SK-N-SH (cell line): ENCODE measurements at regions not wholly inside any gene's neighbourhood (a gene's known extent, or its start where the extent isn't known, plus 50 kb on each side); places are given as distances from the start of the nearest gene placed in this dataset.

Experiments
- CTCF ChIA-PET: fragments of 300-600, 350-600 bp; formaldehyde crosslinking; extraction: SDS; loops from one replicate; lab custom pipeline; 2021; lab: Yijun Ruan, JAX
- POLR2A ChIA-PET: fragments of 350-600 bp; sonication (Branson Sonifier 250); formaldehyde crosslinking; extraction: SDS; loops from one replicate; lab custom pipeline; 2020; ENCODE audit warnings: antibody characterized with exemption, inconsistent platforms; lab: Yijun Ruan, JAX
- DNase-seq: peaks from one replicate; pipeline ENCODE4 v3.0.0; 2012
- H2AFZ ChIP-seq: fragments of 200-600 bp; sonication (generic); 2 replicates; pipeline ENCODE4 v1.8.1; 2016; ENCODE audit warnings: antibody characterized with exemption, mild to moderate bottlenecking, low read depth
- H3F3A ChIP-seq: fragments of 200-600 bp; sonication (generic); replicated peaks from 2 replicates; pipeline ENCODE3; 2016; ENCODE audit warnings: antibody characterized with exemption, mild to moderate bottlenecking; ENCODE audit not compliant: insufficient read depth
- H3K27ac ChIP-seq, 2 experiments: fragments of 200-500 bp in 1 of 2; fragments of 200-600 bp in 1 of 2; sonication (Bioruptor generic) in 1 of 2; sonication (generic), shearing (Covaris generic) in 1 of 2; 2 replicates each; pipeline versions ENCODE4 v1.5.1 to v1.6.1; 2014 to 2016; ENCODE audit warnings: low read depth in 2 of 2, inconsistent platforms in 1 of 2, low read length in 1 of 2, mild to moderate bottlenecking in 1 of 2, mixed read lengths in 1 of 2
- H3K27me3 ChIP-seq: fragments of 200-600 bp; sonication (generic), shearing (Covaris generic); 2 replicates; pipeline ENCODE4 v1.6.1; 2016; ENCODE audit warnings: mixed run types; ENCODE audit not compliant: insufficient read depth
- H3K36me3 ChIP-seq, 2 experiments: fragments of 200-500 bp in 1 of 2; fragments of 200-600 bp in 1 of 2; sonication (Bioruptor generic) in 1 of 2; sonication (generic) in 1 of 2; replicated peaks in 1 of 2; 2 replicates each; pipeline versions ENCODE3 to v1.5.1; 2014 to 2016; ENCODE audit warnings: low read length in 1 of 2, mild to moderate bottlenecking in 1 of 2; ENCODE audit not compliant: insufficient read depth in 2 of 2, control insufficient read depth in 1 of 2
- H3K4me1 ChIP-seq, 2 experiments: fragments of 200-500 bp in 1 of 2; fragments of 200-600 bp in 1 of 2; sonication (Bioruptor generic) in 1 of 2; sonication (generic), shearing (Covaris generic) in 1 of 2; 2 replicates each; pipeline versions ENCODE4 v1.5.1 to v1.6.1; 2014 to 2016; ENCODE audit warnings: low read depth in 1 of 2, low read length in 1 of 2, mixed run types in 1 of 2; ENCODE audit not compliant: insufficient read depth in 2 of 2, control insufficient read depth in 1 of 2
- H3K4me2 ChIP-seq: fragments of 200-600 bp; sonication (generic), shearing (Covaris generic); 2 replicates; pipeline ENCODE4 v1.6.1; 2017; ENCODE audit warnings: mixed run types
- H3K4me3 ChIP-seq, 2 experiments: fragments of 200-500 bp in 1 of 2; fragments of 200-600 bp in 1 of 2; sonication (Bioruptor generic) in 1 of 2; sonication (generic), shearing (Covaris generic) in 1 of 2; 2 replicates each; pipeline versions ENCODE4 v1.5.1 to v1.8.1; 2014 to 2016; ENCODE audit warnings: low read depth in 2 of 2, inconsistent platforms in 1 of 2, low read length in 1 of 2, mild to moderate bottlenecking in 1 of 2, mixed read lengths in 1 of 2, moderate library complexity in 1 of 2
- H3K79me2 ChIP-seq: fragments of 200-600 bp; sonication (generic); 2 replicates; pipeline ENCODE4 v1.8.1; 2017; ENCODE audit warnings: mild to moderate bottlenecking; ENCODE audit not compliant: insufficient read depth
- H3K9ac ChIP-seq: fragments of 200-600 bp; sonication (generic); 2 replicates; pipeline ENCODE4 v1.6.1; 2017; ENCODE audit warnings: mixed run types
- H3K9me2 ChIP-seq: fragments of 200-600 bp; sonication (generic); 2 replicates; pipeline ENCODE4 v1.6.1; 2017; ENCODE audit warnings: mixed run types
- H3K9me3 ChIP-seq: fragments of 200-600 bp; sonication (generic); 2 replicates; pipeline ENCODE4 v1.6.1; 2017; ENCODE audit warnings: mixed run types, mild to moderate bottlenecking, moderate library complexity
- H4K20me1 ChIP-seq: fragments of 200-600 bp; sonication (generic); 2 replicates; pipeline ENCODE4 v1.6.1; 2017; ENCODE audit warnings: mild to moderate bottlenecking, mixed run types; ENCODE audit not compliant: insufficient read depth
- CHD2 ChIP-seq: fragments of 150-350 bp; IDR thresholded peaks from 2 replicates; pipeline ENCODE4 v1.6.1; 2018; ENCODE audit warnings: low read length; ENCODE audit not compliant: partially characterized antibody
- EZH2phosphoT487 ChIP-seq: fragments of 200-600 bp; sonication (generic); IDR thresholded peaks from 2 replicates; pipeline ENCODE4 v1.6.1; 2017; ENCODE audit warnings: low read depth, mixed run types, mild to moderate bottlenecking, antibody characterized with exemption, moderate library complexity, borderline replicate concordance
- FOSL2 ChIP-seq: IDR thresholded peaks from 2 replicates; pipeline ENCODE4 v1.4.0; 2012; ENCODE audit warnings: low read depth, mild to moderate bottlenecking, moderate library complexity, borderline replicate concordance
- FOXJ3 ChIP-seq: sonication (generic); formaldehyde crosslinking; IDR thresholded peaks from 2 replicates; pipeline ENCODE4 v1.5.1; 2020; ENCODE audit warnings: mild to moderate bottlenecking, missing genetic modification reagents
- GABPA ChIP-seq: IDR thresholded peaks from 2 replicates; pipeline ENCODE4 v1.4.0; 2012; ENCODE audit warnings: low read depth, mild to moderate bottlenecking
- MEF2A ChIP-seq: IDR thresholded peaks from 2 replicates; pipeline ENCODE4 v1.4.0; 2012; ENCODE audit warnings: low read depth, borderline replicate concordance
- NRF1 ChIP-seq: IDR thresholded peaks from 2 replicates; pipeline ENCODE4 v1.6.1; 2012; ENCODE audit warnings: low read depth, mild to moderate bottlenecking, low read length
- RCOR1 ChIP-seq: fragments of 150-350 bp; IDR thresholded peaks from 2 replicates; pipeline ENCODE4 v1.6.1; 2017; ENCODE audit warnings: antibody characterized with exemption, low read length
- RXRA ChIP-seq: IDR thresholded peaks from 2 replicates; pipeline ENCODE4 v1.4.0; 2012; ENCODE audit warnings: low read depth, mild to moderate bottlenecking, borderline replicate concordance
- TCF12 ChIP-seq: IDR thresholded peaks from 2 replicates; pipeline ENCODE4 v1.4.0; 2012
- TEAD4 ChIP-seq: IDR thresholded peaks from 2 replicates; pipeline ENCODE4 v1.4.0; 2012; ENCODE audit warnings: mild to moderate bottlenecking, borderline replicate concordance; ENCODE audit not compliant: insufficient read depth
- YY1 ChIP-seq: IDR thresholded peaks from 2 replicates; pipeline ENCODE4 v1.4.0; 2012; ENCODE audit warnings: low read depth, mild to moderate bottlenecking
- WGBS: methylation state at CpG from one replicate; pipeline ENCODE4 v1.1.6; 2017; ENCODE audit warnings: low lambda C conversion rate; 5-methylcytosine and 5-hydroxymethylcytosine counted together
- TF ChIP-seq, protein P1 (sequence below): fragments of 150-350 bp; IDR thresholded peaks from 2 replicates; pipeline ENCODE4 v1.6.1; 2017; ENCODE audit warnings: antibody characterized with exemption, low read length, low read depth, borderline replicate concordance
- TF ChIP-seq, protein P2 (sequence below): IDR thresholded peaks from 2 replicates; pipeline ENCODE4 v1.4.0; 2012; ENCODE audit warnings: low read depth, borderline replicate concordance
- TF ChIP-seq, protein P3 (sequence below): fragments of 150-350 bp; IDR thresholded peaks from 2 replicates; pipeline ENCODE4 v1.6.1; 2016; ENCODE audit warnings: mild to moderate bottlenecking, low read depth, low read length

DNA sequence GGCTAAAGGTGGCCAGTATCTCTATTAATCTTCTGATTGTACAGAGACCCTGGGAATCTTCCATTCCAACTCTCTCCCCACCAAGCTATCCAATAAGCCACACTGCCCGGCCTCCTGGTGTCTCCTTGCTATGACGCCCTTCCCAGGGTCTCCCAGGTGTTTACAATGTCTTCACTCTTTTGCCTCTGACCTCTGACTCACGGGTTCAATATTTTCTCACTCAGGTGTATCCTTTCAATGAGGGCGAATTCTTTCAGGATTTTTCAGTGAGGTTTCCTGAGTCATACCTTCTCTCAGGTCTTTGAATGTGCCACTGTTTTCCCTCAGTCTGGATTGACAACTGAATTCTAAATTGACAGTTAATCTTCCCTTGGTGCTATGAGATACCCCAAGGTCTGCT is 53.7 kb upstream of the IRX4 start:
- Histone ChIP-seq H3K27me3 (peaks cover 54% of the 10 kb centered on the region; the same call in 1 of the 2 replicates), H3K9me2 (no peaks in the 10 kb centered on the region), H3K4me2 (no peak overlapping the region)
- DNase-seq: no peak
- TF ChIP-seq, protein P1, sequence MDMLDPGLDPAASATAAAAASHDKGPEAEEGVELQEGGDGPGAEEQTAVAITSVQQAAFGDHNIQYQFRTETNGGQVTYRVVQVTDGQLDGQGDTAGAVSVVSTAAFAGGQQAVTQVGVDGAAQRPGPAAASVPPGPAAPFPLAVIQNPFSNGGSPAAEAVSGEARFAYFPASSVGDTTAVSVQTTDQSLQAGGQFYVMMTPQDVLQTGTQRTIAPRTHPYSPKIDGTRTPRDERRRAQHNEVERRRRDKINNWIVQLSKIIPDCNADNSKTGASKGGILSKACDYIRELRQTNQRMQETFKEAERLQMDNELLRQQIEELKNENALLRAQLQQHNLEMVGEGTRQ: no peak
- TF ChIP-seq FOXJ3 (CRISPR knock-in tag) (no peak), TEAD4 (no peak), GABPA (no peak), FOSL2 (no peak), TCF12 (no peak), RXRA (no peak), MEF2A (no peak), CHD2 (no peak)
- TF ChIP-seq, all 33 proteins: peak for 0
- no peaks in the 10 kb centered on the region for H4K20me1 ChIP-seq
- no peaks in the 10 kb centered on the region for H3F3A ChIP-seq
- POLR2A ChIA-PET: no interaction called here
- no peak overlapping the region for H3K9ac ChIP-seq
- H3K9me3 ChIP-seq: no peaks in the 10 kb centered on the region
- CTCF ChIA-PET: no interaction called here
- no peak overlapping the region for H3K4me3 ChIP-seq
- no peak overlapping the region for H3K27ac ChIP-seq
- under 1% methylated on average over 4 of the region's 4 CpGs for WGBS
- H3K4me1 ChIP-seq: no peaks in the 10 kb centered on the region
- no peak overlapping the region for H2AFZ ChIP-seq
- no peaks in the 10 kb centered on the region for H3K79me2 ChIP-seq
- no peaks in the 10 kb centered on the region for H3K36me3 ChIP-seq

DNA sequence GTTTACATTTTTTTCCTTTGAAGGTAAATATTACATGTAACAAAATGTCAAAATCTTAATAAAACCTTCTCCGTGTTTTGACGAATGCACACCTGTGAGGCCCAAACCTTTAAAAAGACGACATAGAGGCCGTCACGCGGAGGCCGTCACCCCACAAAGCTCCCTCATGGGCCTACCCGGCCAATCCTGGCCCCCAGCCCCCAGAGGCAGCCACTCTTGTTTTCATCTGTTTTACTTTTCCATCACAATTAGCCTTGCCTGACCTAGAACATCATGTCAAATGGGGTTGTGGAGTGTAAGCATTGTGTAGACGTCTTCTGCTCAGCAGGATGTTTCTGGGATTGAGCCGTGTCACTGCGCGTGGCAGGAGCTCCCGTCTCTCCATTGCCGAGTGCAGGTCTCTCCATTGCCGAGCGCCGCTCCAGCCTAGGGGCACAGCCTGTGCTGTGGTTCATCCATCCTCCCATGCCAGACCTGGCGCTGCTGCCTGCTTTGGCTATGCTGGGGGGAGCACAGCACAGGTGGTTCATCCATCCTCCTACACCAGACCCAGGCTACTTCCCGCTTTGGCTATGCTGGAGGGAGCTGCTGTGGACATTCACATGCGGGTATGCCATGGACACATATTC is 52.2 kb upstream of the IRX4 start:
- CTCF ChIA-PET: no interaction called here
- Histone ChIP-seq H3K4me1 (no peaks in the 10 kb centered on the region), H3K27me3 (peaks cover 56% of the 10 kb centered on the region; the same call in 1 of the 2 replicates), H3K4me3 (no peak overlapping the region), H3K27ac (no peak overlapping the region), H3K9me2 (no peaks in the 10 kb centered on the region), H3K79me2 (no peaks in the 10 kb centered on the region), H4K20me1 (no peaks in the 10 kb centered on the region)
- POLR2A ChIA-PET: no interaction called here
- TF ChIP-seq, protein P2, sequence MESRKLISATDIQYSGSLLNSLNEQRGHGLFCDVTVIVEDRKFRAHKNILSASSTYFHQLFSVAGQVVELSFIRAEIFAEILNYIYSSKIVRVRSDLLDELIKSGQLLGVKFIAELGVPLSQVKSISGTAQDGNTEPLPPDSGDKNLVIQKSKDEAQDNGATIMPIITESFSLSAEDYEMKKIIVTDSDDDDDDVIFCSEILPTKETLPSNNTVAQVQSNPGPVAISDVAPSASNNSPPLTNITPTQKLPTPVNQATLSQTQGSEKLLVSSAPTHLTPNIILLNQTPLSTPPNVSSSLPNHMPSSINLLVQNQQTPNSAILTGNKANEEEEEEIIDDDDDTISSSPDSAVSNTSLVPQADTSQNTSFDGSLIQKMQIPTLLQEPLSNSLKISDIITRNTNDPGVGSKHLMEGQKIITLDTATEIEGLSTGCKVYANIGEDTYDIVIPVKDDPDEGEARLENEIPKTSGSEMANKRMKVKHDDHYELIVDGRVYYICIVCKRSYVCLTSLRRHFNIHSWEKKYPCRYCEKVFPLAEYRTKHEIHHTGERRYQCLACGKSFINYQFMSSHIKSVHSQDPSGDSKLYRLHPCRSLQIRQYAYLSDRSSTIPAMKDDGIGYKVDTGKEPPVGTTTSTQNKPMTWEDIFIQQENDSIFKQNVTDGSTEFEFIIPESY: no peak
- TF ChIP-seq RCOR1: no peak
- TF ChIP-seq RXRA: no peak
- TF ChIP-seq YY1: no peak
- no peak for TF ChIP-seq NRF1
- TF ChIP-seq, protein P3, sequence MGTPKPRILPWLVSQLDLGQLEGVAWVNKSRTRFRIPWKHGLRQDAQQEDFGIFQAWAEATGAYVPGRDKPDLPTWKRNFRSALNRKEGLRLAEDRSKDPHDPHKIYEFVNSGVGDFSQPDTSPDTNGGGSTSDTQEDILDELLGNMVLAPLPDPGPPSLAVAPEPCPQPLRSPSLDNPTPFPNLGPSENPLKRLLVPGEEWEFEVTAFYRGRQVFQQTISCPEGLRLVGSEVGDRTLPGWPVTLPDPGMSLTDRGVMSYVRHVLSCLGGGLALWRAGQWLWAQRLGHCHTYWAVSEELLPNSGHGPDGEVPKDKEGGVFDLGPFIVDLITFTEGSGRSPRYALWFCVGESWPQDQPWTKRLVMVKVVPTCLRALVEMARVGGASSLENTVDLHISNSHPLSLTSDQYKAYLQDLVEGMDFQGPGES: no peak
- TF ChIP-seq EZH2phosphoT487: no peak
- TF ChIP-seq, all 33 proteins: peak for 0
- Histone ChIP-seq H3K9ac (no peak overlapping the region), H2AFZ (no peak overlapping the region), H3K36me3 (no peaks in the 10 kb centered on the region), H3K9me3 (no peaks in the 10 kb centered on the region), H3F3A (no peaks in the 10 kb centered on the region), H3K4me2 (no peak overlapping the region)
- no peak for DNase-seq
- 21% methylated on average over 16 of the region's 20 CpGs for WGBS
